Adrenal gland (tissue), 9 donors: ENCODE measurements at regions not wholly inside any gene's neighbourhood (a gene's known extent, or its start where the extent isn't known, plus 50 kb on each side); places are given as distances from the start of the nearest gene placed in this dataset.
A peak's percentile ranks its signal among the peaks of the same experiment; 100 is the strongest.

Source experiments
- DNase-seq, 7 donors: peaks; one replicate each; pipeline ENCODE4 v3.0.0-alpha.2; 2019 to 2020
- H3K27ac ChIP-seq, 5 donors: fragments of 200-600 bp; sonication (generic) in 4 of 5; 1 replicate in 3 of 5; 2 replicates in 2 of 5; pipeline versions ENCODE4 v1.5.1 to v1.8.0; 2016 to 2020; ENCODE audit warnings: mild to moderate bottlenecking in 1 of 5
- H3K27me3 ChIP-seq: fragments of 200-600 bp; 2 replicates; pipeline ENCODE4 v1.8.0; 2021
- H3K36me3 ChIP-seq, 2 donors: fragments of 200-600 bp; replicated peaks in 1 of 2; 1 replicate in 1 of 2; 2 replicates in 1 of 2; pipeline versions ENCODE4 v1.5.1 to v1.8.0; 2018 to 2022
- H3K4me1 ChIP-seq, 2 donors: fragments of 200-600 bp; replicated peaks in 1 of 2; 1 replicate in 1 of 2; 2 replicates in 1 of 2; pipeline versions ENCODE4 v1.5.1 to v1.8.0; 2018 to 2021
- H3K4me3 ChIP-seq, 4 donors: fragments of 200-600 bp; sonication (generic) in 3 of 4; one replicate each; pipeline ENCODE4 v1.5.1; 2016 to 2018
- H3K9me3 ChIP-seq, 3 donors: fragments of 200-600 bp; sonication (generic) in 1 of 3; replicated peaks in 1 of 3; 1 replicate in 2 of 3; 2 replicates in 1 of 3; pipeline versions ENCODE4 v1.5.1 to v1.8.0; 2016 to 2021
- POLR2A ChIP-seq, 2 donors: fragments of 450-650 bp; IDR thresholded peaks; one replicate each; pipeline ENCODE4 v1.6.1; 2017; ENCODE audit warnings: antibody characterized with exemption in 2 of 2, mild to moderate bottlenecking in 2 of 2, moderate library complexity in 1 of 2
- WGBS, 4 donors: extraction: QIAGEN DNeasy Blood & Tissue Kit in 2 of 4; methylation state at CpG; one replicate each; pipeline versions ENCODE4 v1.1.5 to v1.1.7; 2013 to 2017; 5-methylcytosine and 5-hydroxymethylcytosine counted together
- intact Hi-C, 2 donors: fragments of 100-400 bp; cut with DNase I; formaldehyde crosslinking; loops; one replicate each; pipeline versions ENCODE4 v1.14.1 to v1.15.0; 2022 to 2023
- TF ChIP-seq, protein P1 (sequence below), 6 experiments: fragments of 450-650 bp in 4 of 6; fragments of 200-600 bp in 2 of 6; sonication (generic) in 1 of 6; IDR thresholded peaks; 1 replicate in 5 of 6; 2 replicates in 1 of 6; pipeline versions ENCODE4 v1.5.1 to v1.8.0; 2016 to 2021; ENCODE audit warnings: antibody characterized with exemption in 6 of 6, mild to moderate bottlenecking in 2 of 6, moderate library complexity in 1 of 6
- donor health status: healthy with polysubstance abuse.
- donor health status: Bipolar disorder and iron deficiency.
- donor health status: DM: yes; HTN: yes; CAD: no.
- donor health status: DM: no; HTN: no; CAD: no.
- donor health status: DM: no; HTN: no; CAD: no.

DNA sequence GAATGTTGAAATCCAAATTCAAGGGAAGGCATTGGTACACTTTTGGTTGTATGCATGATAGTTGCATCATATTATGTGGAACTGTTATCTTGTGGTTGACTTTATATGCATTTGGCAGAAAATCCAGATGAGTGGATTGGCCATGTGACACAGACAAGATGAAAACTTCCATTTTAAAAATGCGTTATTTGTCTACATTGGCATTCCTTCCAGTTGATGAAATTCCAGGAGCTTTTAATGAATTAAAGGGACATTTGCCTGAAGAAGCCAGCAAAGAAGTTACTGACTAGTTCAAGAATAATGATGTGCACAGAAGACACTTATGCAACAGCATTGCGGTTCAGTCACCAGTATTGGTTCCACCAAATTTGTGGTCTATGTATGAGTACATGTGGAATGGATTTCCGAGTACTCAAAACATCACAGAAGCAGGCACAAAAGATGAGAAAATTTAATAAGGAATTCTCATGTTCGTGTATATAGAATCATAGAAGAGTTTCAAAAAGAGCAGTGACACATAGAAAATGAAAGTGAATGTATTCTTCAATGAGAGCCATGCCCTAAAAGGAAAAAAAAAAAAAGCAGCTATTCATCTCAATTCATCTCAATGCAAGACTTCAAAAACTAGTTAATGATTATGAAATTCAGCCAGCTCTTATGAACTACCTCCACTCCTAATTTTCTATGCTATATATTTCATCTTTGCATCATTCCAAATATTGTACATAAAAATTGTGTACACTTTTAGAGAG is 232.1 kb downstream of the RBM43 start:
- Histone ChIP-seq H3K4me1 (no peaks in the 10 kb centered on the region), H3K27me3 (no peaks in the 10 kb centered on the region), H3K9me3 (no peaks in the 10 kb centered on the region), H3K27ac (no peak overlapping the region), H3K36me3 (no peaks in the 10 kb centered on the region), H3K4me3 (no peak overlapping the region)
- DNase-seq, result no peak
- TF ChIP-seq, protein P1, sequence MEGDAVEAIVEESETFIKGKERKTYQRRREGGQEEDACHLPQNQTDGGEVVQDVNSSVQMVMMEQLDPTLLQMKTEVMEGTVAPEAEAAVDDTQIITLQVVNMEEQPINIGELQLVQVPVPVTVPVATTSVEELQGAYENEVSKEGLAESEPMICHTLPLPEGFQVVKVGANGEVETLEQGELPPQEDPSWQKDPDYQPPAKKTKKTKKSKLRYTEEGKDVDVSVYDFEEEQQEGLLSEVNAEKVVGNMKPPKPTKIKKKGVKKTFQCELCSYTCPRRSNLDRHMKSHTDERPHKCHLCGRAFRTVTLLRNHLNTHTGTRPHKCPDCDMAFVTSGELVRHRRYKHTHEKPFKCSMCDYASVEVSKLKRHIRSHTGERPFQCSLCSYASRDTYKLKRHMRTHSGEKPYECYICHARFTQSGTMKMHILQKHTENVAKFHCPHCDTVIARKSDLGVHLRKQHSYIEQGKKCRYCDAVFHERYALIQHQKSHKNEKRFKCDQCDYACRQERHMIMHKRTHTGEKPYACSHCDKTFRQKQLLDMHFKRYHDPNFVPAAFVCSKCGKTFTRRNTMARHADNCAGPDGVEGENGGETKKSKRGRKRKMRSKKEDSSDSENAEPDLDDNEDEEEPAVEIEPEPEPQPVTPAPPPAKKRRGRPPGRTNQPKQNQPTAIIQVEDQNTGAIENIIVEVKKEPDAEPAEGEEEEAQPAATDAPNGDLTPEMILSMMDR (IDR thresholded peaks at IDR 0.05), result no peak
- TF ChIP-seq POLR2A (IDR thresholded peaks at IDR 0.05), result no peak
- 60 to 72% (median 68%) methylated on average over 4 of the region's 4 CpGs for WGBS, 4 donors
- intact Hi-C loops, result no loop called here

DNA sequence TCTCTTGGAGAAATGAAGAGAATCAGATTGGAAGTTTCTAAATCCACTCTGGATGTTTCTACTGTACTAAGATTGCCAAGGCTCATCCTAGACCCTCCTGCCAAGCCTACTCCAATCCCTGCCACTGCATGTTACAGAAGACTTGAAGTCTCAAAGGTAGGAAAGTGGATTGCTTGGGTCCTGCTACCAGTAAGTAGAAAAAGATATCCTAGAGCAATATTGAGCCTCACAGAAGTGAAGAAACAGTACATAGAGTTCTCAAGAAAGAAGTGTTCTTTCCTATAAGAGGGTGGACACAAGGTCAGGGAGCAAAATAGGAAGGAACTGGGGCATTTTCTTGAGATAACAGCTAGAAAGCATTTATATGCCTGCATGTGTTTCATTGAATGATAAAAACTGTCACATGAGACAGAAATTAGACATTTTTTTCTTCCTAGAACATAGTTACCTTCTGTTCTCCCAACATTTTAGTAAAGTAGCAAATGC is 232.9 kb downstream of the RBM43 start:
- Histone ChIP-seq H3K4me1 (no peaks in the 10 kb centered on the region), H3K9me3 (no peaks in the 10 kb centered on the region), H3K4me3 (no peak overlapping the region), H3K36me3 (no peaks in the 10 kb centered on the region), H3K27me3 (no peaks in the 10 kb centered on the region), H3K27ac (peak overlapping the region in 1 of 5 donors; percentile 42)
- DNase-seq, result no peak
- TF ChIP-seq, protein P1 (IDR thresholded peaks at IDR 0.05), result no peak
- no peak for TF ChIP-seq POLR2A (IDR thresholded peaks at IDR 0.05)
- intact Hi-C loops, result no loop called here

DNA sequence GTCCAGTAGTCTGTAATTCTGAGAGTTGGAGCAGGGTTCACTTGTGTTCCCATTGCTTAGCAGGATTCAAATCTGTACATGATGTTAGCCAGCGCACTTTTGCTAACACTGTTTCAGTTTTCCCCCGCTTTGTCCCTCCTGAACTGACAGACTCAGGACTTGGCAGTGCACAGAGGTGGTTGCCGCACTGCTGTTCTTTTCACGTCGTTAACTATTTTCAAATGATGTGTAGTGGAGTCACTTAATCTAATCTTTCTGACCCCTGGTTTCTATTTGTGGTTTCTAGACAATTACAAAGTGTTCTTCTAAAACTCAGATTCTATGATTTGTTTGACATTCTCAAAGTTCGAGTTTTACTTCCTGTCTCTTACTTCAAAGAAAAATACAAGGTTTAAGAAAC is 234.5 kb downstream of the RBM43 start:
- Histone ChIP-seq H3K4me1 (no peaks in the 10 kb centered on the region), H3K27me3 (no peaks in the 10 kb centered on the region), H3K27ac (peak overlapping the region in 2 of 5 donors; percentile 20 to 26), H3K4me3 (no peak overlapping the region), H3K9me3 (no peaks in the 10 kb centered on the region), H3K36me3 (no peaks in the 10 kb centered on the region)
- TF ChIP-seq, protein P1 (IDR thresholded peaks at IDR 0.05), result no peak
- no peak for TF ChIP-seq POLR2A (IDR thresholded peaks at IDR 0.05)
- 59 to 72% (median 65%) methylated on average over 6 of the region's 6 CpGs for WGBS, 4 donors
- no peak for DNase-seq
- intact Hi-C loops, result no loop called here

DNA sequence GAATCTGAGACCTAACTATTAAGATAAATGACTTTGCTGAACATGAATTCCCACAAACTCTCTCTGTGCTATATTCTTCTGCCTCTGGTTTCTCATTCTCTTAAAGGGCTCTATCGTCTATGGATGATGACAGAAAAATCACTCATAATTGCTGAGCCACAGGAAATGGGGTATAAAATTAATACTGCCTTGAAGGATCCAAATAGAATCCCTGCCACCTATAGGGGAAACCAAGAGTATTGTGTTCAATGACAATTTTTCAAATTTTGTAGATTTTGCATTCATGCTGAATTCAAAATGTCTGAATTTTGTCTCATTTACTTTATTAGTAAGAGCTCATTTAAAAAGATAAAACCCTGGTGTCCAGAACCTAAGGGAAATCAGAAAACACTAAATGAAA is 235.8 kb downstream of the RBM43 start:
- Histone ChIP-seq H3K4me1 (no peaks in the 10 kb centered on the region), H3K27ac (no peak overlapping the region), H3K27me3 (no peaks in the 10 kb centered on the region), H3K9me3 (no peaks in the 10 kb centered on the region), H3K36me3 (no peaks in the 10 kb centered on the region), H3K4me3 (no peak overlapping the region)
- TF ChIP-seq, protein P1 (IDR thresholded peaks at IDR 0.05), result no peak
- TF ChIP-seq POLR2A (IDR thresholded peaks at IDR 0.05), result no peak
- WGBS, 4 donors, result 75 to 87% (median 83%) methylated on average over 1 of the region's 1 CpG
- no peak for DNase-seq
- intact Hi-C loops, result no loop called here
